HPDE6-E6E7 (cell line): ENCODE measurements at regions not wholly inside any gene's neighbourhood (a gene's known extent, or its start where the extent isn't known, plus 50 kb on each side); places are given as distances from the start of the nearest gene placed in this dataset.
"Not testable (repeated sequence)": the region's sequence is repeated elsewhere in the genome, so short reads cannot be mapped to it uniquely, and the experiment has no call there.

ENCODE experiments used
- DNase-seq: peaks from one replicate; pipeline ENCODE4 v3.0.0; 2011; ENCODE audit warnings: missing footprints; ENCODE audit errors: extremely low spot score

DNA sequence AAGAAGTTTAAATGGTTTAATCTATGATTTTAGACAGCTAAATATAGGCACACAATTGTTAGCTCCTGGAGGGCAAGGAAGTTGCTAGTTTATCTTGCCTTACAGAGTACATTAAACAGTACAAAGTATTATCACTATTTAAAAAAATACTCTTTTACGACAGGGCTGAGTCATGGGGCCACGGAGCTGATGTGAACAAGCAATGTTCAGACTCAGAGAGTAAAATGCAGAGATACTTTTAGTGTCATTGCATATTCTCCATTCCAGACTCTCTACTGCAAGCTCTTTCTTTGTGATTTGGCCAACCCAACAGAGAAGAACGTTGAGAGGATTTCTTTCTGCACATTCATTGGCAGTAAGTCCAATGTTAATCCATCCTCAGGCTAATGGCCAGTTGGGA is 352.4 kb downstream of the SPRY2 start:
- no peak for DNase-seq

DNA sequence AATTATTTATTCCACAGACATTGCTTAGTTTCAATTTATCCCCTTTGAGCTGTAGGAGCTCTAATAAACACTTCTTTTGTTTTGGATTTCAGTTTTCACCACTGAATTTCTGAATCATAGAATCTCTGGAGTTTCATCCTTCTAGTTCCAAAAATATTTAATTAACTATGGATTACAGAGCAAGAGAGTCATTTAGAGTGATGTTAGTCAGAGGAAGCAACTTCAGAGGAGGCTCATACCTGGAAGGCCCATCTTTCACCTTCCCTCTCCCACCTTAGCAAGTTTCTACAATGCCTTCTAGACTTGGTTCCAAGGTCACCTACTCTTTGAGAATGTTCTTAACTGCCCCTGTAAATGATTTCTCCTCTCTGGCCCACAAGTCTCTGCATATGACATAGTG is 353.2 kb downstream of the SPRY2 start:
- DNase-seq = no peak

DNA sequence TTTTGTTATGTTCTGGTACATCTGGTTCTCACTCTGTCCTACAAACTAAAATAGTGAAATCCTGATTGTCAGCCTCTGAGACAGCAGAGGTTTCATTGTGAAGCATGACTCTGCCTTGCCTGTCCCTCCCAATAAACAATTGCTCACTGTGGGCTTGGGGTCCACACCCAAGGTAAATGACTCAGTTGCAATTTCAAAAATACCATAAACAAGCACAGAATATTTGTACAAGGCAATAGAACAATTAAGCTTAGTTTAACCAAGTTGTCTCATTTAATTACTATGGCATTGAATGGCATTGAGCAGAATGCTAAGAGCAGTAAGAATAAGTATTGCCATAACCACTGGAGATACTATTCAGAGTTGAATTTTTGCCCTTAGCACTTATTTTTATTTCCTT is 353.6 kb downstream of the SPRY2 start:
- no peak for DNase-seq

DNA sequence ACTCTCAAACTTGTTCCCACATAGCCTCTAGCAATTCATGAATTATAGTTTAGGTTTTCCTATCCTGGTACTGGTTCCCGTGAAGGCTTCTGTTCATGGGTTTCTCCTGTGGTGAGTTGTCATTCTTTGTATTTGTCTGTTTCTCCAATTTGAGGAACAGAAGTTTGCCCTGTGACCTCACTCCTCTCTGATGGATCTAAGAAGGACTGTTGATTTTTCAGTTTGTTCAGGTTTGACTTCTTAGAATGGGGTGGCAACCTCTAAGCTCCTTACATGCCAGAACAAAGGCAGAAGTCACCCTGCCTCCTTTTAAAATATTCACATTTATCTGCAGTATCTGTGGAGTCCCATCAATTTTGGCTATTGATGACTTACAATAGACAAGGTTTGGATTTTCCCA is 354.0 kb downstream of the SPRY2 start:
- DNase-seq = no peak

DNA sequence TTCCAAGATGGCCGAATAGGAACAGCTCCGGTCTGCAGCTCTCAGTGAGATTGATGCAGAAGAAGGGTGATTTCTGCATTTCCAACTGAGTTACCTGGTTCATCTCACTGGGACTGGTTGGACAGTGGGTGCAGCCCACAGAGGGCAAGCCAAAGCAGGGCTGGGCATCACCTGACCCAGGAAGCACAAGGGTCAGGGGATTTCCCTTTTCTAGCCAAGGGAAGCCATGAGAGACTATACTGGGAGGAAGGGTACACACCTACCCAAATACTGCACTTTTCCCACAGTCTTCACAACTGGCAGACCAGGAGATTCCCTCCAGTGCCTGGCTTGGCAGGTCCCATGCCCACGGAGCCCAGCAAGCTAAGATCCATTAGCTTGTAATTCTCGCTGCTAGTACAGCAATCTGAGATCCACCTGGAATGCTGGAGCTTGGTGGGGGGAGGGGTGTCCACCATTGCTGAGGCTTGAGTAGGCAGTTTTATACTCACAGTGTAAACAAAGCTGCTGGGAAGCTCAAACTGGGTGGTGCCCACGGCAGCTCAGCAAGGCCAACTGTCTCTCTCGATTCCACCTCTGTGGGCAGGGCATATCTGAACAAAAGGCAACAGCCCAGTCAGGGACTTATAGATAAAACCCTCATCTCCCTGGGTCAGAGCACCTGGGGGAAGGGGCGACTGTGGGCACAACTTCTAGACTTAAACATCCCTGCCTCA is 365.8 kb downstream of the SPRY2 start:
- not testable (repeated sequence) for DNase-seq

DNA sequence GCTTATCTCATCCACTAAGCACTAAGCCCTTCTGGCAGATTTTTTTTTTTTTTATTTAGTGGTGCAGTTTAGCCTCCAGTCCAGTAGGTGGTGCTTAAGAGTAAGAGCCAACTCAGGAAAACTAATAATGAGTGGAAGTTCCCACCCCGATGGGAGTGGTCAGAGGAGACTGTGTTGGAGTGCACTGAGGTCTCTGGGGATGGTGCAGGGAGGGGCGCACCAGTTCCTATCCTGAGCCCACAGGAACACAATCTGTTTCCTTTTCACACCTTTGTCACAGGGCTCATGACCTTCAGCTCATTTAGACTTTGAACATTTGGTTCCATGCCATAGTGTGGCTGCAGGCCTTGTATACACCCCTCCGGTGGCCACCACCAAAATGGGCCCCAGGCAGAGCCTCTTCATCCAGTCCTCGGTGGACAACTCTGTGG is 367.4 kb downstream of the SPRY2 start:
- DNase-seq = no peak

DNA sequence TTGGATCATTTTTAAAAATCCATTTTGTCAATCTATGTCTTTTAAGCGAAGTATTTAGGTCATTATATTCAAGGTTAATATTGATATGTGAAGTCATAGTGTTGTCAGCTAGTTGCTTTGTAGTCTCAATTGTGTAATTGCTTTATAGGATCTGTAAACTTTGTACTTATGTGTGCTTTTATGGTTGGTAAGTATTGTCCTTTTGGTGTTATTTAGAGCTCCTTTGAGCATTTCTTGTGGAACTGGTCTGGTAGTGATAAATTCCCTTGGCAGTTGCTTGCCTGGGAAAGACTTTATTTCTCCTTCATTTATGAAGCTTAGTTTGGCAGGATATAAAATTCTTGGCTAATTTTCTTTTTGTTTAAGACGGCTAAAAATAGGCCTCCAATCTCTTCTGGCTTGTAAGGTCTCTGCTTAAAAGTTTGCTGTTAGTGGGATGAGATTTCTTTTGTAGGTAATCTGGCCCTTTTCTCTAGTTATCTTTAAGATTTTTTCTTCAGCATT is 368.8 kb downstream of the SPRY2 start:
- no peak for DNase-seq

DNA sequence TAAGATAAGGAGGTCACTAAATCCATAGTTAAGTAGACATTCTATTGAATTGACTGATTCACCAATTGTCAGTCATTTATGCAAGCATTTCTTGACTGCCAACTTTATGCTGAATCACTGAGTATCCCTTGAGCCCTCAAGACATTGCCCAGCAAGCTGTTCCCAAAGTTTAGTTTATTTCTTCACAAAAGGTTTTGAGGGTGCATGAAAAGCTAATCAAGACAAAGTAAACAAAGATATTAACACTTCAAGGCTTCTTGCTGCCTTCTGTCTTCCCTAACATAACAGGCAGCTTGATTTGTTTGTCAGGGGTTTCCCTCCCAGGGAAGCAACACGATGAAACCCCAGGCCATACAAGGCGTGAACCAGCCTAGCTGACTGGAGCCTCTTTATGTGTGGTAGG is 374.4 kb downstream of the SPRY2 start:
- no peak for DNase-seq

DNA sequence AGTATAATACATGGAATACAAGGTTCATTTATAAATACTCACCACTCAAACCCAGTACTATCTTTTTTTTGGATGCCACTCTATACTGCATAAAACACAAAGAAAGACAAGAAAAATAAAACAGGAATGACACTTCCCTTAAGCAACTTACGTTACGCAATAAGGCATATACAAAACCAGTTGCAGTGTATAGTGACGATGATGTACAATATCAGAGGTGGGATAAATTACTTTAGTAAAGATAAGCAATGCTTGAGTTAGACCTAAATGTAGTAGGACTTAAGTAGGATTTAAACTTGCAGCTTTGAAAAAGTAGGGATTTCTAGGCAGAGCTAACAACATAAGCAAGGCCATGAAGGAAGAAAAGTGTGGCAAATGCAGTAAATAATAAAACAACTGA is 374.9 kb downstream of the SPRY2 start:
- DNase-seq = no peak

DNA sequence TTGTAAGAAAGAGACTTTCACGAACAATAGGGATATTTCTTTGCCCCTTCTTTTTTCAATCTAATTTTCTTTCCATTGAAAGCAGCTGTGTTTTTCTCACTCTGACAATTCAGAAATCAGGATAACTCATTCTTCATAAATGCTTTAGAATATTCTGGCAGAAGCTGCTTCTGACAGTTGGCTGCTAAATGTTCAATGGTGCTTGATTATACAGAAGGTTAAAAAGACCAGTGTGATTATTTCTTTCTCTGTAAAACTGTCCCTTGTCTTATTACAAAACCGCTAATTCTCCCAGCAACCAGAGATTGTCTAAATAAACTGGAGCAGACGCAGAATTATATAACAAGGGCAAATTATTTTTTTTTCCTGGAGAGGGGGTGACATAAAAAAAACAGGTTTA is 394.4 kb downstream of the SPRY2 start:
- DNase-seq = no peak

DNA sequence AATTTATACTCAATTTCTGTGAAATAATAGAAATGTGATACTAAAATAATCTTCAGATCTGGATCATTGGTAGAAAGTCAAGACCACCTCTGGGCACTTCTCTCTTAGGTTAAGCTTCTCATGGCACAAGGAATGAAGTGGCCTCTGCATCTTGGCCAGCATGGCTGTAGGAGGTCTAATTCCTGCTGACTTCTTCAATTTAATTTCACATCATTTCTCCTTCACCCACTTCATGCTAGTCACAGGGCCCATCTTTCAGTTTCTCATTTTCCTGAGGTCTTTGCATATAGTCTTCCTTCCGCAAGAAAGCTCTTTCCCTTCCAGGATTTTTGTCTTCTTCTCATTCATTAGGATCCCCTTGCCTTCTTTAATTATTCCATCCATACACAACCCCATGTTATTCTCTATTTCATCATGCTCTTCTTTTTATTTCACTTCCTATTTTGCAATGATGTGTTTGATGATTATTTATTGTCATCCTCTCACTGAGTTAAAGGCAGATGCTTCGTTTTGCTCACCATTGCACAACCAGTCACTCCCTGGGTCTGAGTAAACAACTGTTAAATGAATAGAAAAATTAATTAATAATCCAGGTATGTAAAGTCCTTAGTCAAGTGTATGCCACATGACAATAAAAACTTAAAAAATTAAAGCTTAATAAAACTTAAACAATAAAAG is 397.4 kb downstream of the SPRY2 start:
- DNase-seq = no peak

DNA sequence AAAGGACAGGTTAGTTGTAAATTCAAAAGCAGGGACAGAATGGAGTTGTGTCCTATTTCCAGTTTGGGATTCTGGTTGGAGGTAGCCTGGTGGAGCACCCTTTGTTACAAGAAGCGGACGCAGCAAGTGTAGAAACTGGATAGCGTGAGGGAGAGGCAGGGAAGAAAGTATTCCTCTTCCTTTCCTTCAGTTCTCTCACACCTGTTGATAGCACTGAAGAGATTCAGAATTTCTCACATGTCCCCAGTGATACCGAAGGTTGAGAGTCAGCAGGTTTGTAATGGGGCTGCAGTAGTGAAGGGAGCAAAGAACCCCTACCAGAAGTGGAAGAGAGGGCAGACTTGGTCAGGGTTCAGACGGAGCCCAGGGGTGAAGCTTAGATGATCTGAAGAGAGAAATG is 399.2 kb downstream of the SPRY2 start:
- no peak for DNase-seq

DNA sequence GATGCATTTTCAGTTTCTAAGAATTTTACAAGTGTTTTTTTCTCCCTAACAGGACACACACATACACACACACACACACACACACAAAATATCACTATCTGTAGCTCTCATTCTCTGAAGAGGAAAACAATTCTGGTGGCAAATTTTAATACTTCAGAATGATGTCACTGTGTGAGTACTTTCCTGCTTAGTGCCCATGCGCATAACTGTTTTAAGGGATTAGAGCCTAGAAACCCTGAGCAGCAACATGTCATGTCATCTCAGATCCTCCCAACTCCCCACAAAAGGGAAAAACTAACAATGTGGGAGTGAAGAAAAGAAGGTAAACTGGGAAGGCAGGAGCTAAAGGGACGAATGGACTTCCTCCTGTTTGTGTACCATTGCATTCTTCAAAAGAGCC is 401.2 kb downstream of the SPRY2 start:
- DNase-seq = no peak

DNA sequence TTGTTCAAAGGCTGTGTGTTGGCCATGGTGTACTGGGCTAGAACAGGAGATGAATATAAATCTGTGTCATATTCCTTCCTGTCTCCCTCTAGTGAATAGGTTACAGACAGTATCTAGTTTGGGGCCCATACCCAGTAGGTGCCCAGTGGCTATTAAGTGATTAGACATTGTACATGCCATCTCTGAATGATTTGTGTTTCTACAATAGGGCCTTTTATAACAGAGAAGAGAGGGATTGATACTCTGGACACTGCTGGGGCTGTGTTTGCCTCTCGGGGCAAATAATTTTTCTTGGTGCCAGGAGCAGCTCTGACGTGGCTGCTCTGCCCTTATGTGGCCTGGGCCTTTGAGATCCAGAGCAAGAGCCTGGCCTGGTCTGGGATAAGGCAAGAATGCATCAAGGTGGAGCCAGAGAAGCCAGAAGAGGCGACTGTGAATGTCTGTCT is 403.1 kb downstream of the SPRY2 start:
- DNase-seq = no peak

DNA sequence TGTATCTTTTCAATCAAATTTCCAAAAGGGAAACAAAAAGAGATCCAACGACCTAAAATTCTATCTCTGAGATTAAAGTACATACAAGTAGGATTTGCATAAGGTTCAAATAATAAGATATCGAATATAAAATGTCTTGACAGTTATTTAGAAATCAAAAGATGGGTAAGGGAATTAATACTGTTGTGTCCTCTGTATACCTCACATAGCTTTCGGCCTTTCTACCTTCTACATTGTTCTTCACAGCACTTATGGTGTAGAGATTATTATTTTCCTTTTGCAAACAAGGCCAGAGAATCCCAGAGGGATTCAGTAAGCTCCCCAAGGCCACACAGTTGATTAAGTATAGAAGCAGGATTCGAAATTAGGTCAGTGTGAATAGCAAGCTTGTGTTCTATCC is 403.6 kb downstream of the SPRY2 start:
- DNase-seq = no peak

DNA sequence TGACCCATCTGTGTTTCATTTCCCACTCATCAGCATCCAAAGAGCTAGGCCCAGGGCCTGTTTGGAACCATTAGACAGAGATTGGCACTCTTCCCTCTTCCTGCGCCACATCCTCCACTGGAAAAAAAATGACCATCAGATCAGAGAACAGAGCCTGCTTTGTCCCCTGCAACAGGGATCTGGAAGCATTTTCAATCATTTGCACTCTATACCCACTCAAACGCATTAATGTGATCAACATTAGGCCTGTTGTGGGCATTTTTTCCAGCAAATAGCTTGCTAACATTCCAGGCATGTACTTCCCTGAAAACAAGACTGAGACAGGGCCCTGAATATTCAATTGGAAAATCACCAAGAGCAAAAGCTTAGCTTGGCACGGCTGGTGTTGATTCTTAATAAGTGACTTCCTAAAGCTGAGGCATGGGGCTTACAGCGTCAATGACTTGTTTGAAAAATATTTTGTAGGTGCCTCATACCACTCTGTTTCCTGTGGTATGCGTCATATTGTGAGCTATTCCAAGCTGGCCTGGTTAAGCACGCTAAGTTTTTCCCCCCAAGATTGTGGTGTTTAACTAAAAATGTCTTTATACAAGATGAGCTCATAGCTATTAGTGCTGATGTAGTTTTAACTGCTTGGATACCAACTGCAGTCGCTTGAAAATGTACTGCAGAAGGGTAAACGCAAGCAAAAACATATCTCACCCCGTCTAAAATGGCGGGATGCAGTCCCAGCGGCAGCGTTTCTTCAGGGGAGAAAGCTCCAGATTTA is 404.4 kb downstream of the SPRY2 start:
- DNase-seq = peak; percentile 78

DNA sequence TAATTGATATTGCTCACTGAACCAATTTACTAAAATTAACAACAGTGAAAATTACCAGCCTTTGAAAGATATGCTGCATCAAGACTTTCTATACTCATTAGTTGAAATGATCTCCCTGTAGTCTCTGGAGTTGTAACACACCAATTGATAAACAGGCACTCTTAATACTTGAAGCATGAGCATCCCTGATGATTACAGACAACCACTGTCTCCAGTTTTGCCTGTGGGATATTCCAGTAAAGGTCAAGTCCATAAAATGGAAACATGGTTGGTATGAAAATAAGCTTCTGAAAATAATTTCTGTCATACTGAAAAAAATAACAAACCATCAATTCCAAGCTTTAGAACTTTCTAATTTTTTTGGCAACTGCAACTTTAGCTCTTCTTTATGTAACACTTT is 405.8 kb downstream of the SPRY2 start:
- no peak for DNase-seq

DNA sequence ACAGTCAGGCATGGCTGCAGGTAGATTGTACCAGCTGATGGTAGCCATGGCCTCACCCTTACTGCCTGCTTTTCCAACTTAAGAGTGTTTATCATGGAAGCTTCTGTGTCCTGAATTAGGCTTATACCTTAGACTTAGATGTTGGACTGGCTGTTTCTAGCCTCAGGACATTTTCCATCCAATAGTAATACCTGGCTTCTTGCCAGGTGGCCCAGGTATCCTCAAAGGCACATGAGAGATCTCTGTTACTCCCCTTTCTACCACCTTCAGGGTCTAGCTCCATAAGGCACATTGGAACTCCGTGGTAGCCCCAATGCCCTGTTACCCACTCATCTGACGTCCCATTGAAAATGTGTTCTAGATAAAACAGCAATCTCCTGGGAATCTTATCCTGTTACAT is 407.5 kb downstream of the SPRY2 start:
- no peak for DNase-seq

DNA sequence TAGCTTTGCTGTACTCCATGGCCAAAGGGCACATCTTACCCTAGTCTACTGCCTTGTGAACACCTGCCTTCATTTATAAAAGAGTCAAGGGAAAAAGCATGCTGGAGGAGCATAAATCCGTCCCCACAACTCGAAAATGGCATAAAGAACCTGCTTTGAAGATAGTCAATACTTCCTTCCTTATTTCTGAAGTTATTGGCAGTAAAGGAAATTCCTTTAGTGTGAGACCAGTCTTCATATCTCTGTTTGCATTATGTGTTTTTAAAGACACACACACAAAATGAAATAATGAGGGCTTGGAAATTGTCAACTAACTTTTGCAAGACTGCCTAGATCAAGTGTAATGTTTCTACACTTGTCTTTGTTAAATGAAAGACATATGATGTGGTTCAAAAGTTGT is 408.4 kb downstream of the SPRY2 start:
- no peak for DNase-seq

DNA sequence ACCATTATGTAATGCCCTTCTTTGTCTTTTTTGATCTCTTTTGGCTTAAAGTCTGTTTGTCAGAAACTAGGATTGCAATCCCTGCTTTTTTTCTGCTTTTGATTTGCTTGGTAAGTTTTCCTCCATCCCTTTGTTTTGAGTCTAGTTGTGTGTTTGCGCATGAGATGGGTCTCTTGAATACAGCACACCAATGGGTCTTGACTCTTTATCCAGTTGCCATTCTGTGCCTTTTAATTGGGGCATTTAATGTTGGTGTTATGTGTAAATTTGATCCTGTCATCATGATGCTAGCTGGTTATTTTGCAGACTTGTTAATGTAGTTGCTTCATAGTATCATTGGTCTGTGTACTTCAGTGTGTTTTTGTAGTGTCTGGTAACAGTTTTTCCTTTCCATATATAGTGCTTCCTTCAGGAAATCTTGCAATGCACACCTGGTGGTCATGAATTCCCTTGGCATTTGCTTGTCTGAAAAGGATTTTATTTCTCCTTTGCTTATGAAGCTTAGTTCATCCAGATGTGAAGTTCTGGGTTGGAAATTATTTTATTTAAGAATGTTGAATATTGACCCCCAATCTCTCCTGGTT is 416.9 kb downstream of the SPRY2 start:
- not testable (repeated sequence) for DNase-seq

DNA sequence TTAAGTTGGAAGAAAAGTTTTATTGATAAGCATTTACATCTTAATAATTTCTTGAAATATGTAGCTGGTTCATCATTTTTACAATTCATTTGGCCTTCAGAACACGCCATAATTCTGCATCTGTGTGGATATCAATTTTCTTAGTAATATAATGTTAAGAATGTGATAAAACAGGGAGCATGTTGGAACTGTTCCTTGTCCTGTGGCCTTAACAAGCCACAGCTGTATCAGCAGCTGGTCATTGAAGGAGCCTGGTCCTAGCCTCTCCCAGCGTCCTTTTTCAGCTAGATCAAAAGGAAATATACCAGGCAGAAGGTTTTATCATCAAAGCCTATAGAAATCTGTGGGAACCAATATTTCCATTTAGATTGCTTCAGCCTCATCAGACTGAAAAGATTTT is 421.8 kb downstream of the SPRY2 start:
- no peak for DNase-seq

DNA sequence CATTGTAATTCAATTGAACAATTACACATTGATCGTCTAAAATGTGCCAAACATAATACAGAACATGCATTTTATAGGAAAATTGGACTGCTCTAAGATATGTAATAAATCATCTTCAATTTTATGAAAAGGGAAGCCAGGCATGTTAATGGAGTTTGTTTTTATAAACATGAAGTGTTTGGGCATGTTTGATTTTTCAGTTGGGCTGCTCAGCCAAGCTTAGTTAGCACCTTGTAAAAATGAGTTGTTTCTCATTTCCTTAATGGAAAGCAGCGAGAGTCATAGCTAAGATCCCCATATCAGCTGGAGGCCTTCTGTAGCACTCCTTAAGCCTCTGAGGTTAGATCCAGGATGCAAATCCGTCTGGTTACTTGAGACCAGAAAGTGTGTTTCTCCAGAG is 422.3 kb downstream of the SPRY2 start:
- DNase-seq = no peak
